ENCODE measurements at regions not wholly inside any gene's neighbourhood (a gene's known extent, or its start where the extent isn't known, plus 50 kb on each side); places are given as distances from the start of the nearest gene placed in this dataset.
A peak's percentile ranks its signal among the peaks of the same experiment; 100 is the strongest.
"Not testable (repeated sequence)": the region's sequence is repeated elsewhere in the genome, so short reads cannot be mapped to it uniquely, and the experiment has no call there.

- POLR2A ChIA-PET: no interaction called here
- ATAC-seq: peak; percentile 84
- peaks cover 15% of the 10 kb centered on the region for H3K4me1 Mint-ChIP-seq (ENCODE audit: low read depth)
Measured at GRCh38 chr15:77944002-77944867, 133.3 kb downstream of the TBC1D2B start.

GRCh38 chr15:77942611-77943211 lies 134.8 kb downstream of the TBC1D2B start:
- peaks cover 5% of the 10 kb centered on the region for H3K27me3 Mint-ChIP-seq (ENCODE audit: low read depth)
- no peaks in the 10 kb centered on the region for H3K36me3 Mint-ChIP-seq (ENCODE audit: low read depth)
- DNase-seq: no peak
- ATAC-seq: no peak
- ChIA-PET POLR2A (no interaction called here), CTCF (no interaction called here)
- peaks cover 15% of the 10 kb centered on the region for H3K4me1 Mint-ChIP-seq (ENCODE audit: low read depth)
- H3K4me3 Mint-ChIP-seq: no peak overlapping the region
- peak overlapping the region; percentile 64 for H3K27ac Mint-ChIP-seq
- no peaks in the 10 kb centered on the region for H3K9me3 Mint-ChIP-seq (ENCODE audit: insufficient read depth)

More at GRCh38 chr15:77944002-77944867, 133.3 kb downstream of the TBC1D2B start:
- no peak overlapping the region for H3K27ac Mint-ChIP-seq
- DNase-seq: peak; percentile 64
- CTCF ChIA-PET: interaction anchor here (1.0 to 1.4 kb wide), 3 partner anchors 34 to 252 kb away, joined by 3 to 6 read pairs (median 4); no protein-coding TSS in a partner anchor
- peak overlapping the region; percentile 68 for H3K4me3 Mint-ChIP-seq
- H3K9me3 Mint-ChIP-seq (ENCODE audit: insufficient read depth): no peaks in the 10 kb centered on the region
- peaks cover 5% of the 10 kb centered on the region for H3K27me3 Mint-ChIP-seq (ENCODE audit: low read depth)
- H3K36me3 Mint-ChIP-seq (ENCODE audit: low read depth): no peaks in the 10 kb centered on the region

GRCh38 chr15:77941090-77941827 lies 136.3 kb downstream of the TBC1D2B start:
- H3K4me3 Mint-ChIP-seq; H3K27ac Mint-ChIP-seq; H3K9me3 Mint-ChIP-seq (ENCODE audit: insufficient read depth); H3K36me3 Mint-ChIP-seq (ENCODE audit: low read depth); ATAC-seq; POLR2A ChIA-PET; CTCF ChIA-PET; DNase-seq; H3K27me3 Mint-ChIP-seq (ENCODE audit: low read depth): not testable (repeated sequence)
- H3K4me1 Mint-ChIP-seq (ENCODE audit: low read depth): peaks cover 15% of the 10 kb centered on the region

GRCh38 chr15:77940381-77940947 lies 137.0 kb downstream of the TBC1D2B start:
- Mint-ChIP-seq H3K27me3 (ENCODE audit: low read depth) (peaks cover 5% of the 10 kb centered on the region), H3K27ac (no peak overlapping the region), H3K4me1 (ENCODE audit: low read depth) (peaks cover 15% of the 10 kb centered on the region), H3K36me3 (ENCODE audit: low read depth) (no peaks in the 10 kb centered on the region), H3K4me3 (no peak overlapping the region), H3K9me3 (ENCODE audit: insufficient read depth) (no peaks in the 10 kb centered on the region)
- CTCF ChIA-PET: no interaction called here
- POLR2A ChIA-PET: no interaction called here
- DNase-seq (no peak), ATAC-seq (no peak)

- ChIA-PET POLR2A (no interaction called here), CTCF (no interaction called here)
- peaks cover 11% of the 10 kb centered on the region for H3K4me1 Mint-ChIP-seq (ENCODE audit: low read depth)
- no peak overlapping the region for H3K27ac Mint-ChIP-seq
- no peaks in the 10 kb centered on the region for H3K9me3 Mint-ChIP-seq (ENCODE audit: insufficient read depth)
- DNase-seq: no peak
- no peaks in the 10 kb centered on the region for H3K36me3 Mint-ChIP-seq (ENCODE audit: low read depth)
- no peak for ATAC-seq
- no peak overlapping the region for H3K4me3 Mint-ChIP-seq
- H3K27me3 Mint-ChIP-seq (ENCODE audit: low read depth): peaks cover 3% of the 10 kb centered on the region
Measured at GRCh38 chr15:77939851-77940250, 137.7 kb downstream of the TBC1D2B start.

- H3K4me3 Mint-ChIP-seq; ATAC-seq; H3K27me3 Mint-ChIP-seq (ENCODE audit: low read depth); H3K27ac Mint-ChIP-seq; H3K36me3 Mint-ChIP-seq (ENCODE audit: low read depth); CTCF ChIA-PET; POLR2A ChIA-PET; DNase-seq; H3K9me3 Mint-ChIP-seq (ENCODE audit: insufficient read depth); H3K4me1 Mint-ChIP-seq (ENCODE audit: low read depth): not testable (repeated sequence)
Measured at GRCh38 chr15:77939026-77939425, 138.5 kb downstream of the TBC1D2B start.

GRCh38 chr15:77938546-77938945 lies 139.0 kb downstream of the TBC1D2B start:
- ATAC-seq: not testable (repeated sequence)

GRCh38 chr15:77936567-77936966 lies 140.9 kb downstream of the TBC1D2B start:
- ATAC-seq: not testable (repeated sequence)

More at GRCh38 chr15:77938546-77938945, 139.0 kb downstream of the TBC1D2B start:
- H3K4me1 Mint-ChIP-seq (ENCODE audit: low read depth); H3K36me3 Mint-ChIP-seq (ENCODE audit: low read depth); DNase-seq; H3K9me3 Mint-ChIP-seq (ENCODE audit: insufficient read depth); H3K4me3 Mint-ChIP-seq; H3K27me3 Mint-ChIP-seq (ENCODE audit: low read depth); POLR2A ChIA-PET; CTCF ChIA-PET; H3K27ac Mint-ChIP-seq: not testable (repeated sequence)

GRCh38 chr15:77934516-77934915 lies 143.0 kb downstream of the TBC1D2B start:
- DNase-seq; H3K36me3 Mint-ChIP-seq (ENCODE audit: low read depth); H3K4me3 Mint-ChIP-seq; CTCF ChIA-PET; H3K27ac Mint-ChIP-seq; H3K4me1 Mint-ChIP-seq (ENCODE audit: low read depth); H3K27me3 Mint-ChIP-seq (ENCODE audit: low read depth); H3K9me3 Mint-ChIP-seq (ENCODE audit: insufficient read depth); ATAC-seq; POLR2A ChIA-PET: not testable (repeated sequence)

More at GRCh38 chr15:77936567-77936966, 140.9 kb downstream of the TBC1D2B start:
- H3K9me3 Mint-ChIP-seq (ENCODE audit: insufficient read depth); H3K27me3 Mint-ChIP-seq (ENCODE audit: low read depth); H3K27ac Mint-ChIP-seq; DNase-seq; H3K4me3 Mint-ChIP-seq; CTCF ChIA-PET; H3K36me3 Mint-ChIP-seq (ENCODE audit: low read depth); POLR2A ChIA-PET; H3K4me1 Mint-ChIP-seq (ENCODE audit: low read depth): not testable (repeated sequence)

- CTCF ChIA-PET; ATAC-seq; DNase-seq; H3K27ac Mint-ChIP-seq; H3K27me3 Mint-ChIP-seq (ENCODE audit: low read depth); H3K9me3 Mint-ChIP-seq (ENCODE audit: insufficient read depth); H3K4me1 Mint-ChIP-seq (ENCODE audit: low read depth); H3K4me3 Mint-ChIP-seq; H3K36me3 Mint-ChIP-seq (ENCODE audit: low read depth): not testable (repeated sequence)
- POLR2A ChIA-PET: interaction anchor here (0.6 kb wide), 1 partner anchor 20 kb away, joined by 3 read pairs; no protein-coding TSS in a partner anchor
Measured at GRCh38 chr15:77930907-77931306, 146.6 kb downstream of the TBC1D2B start.

- DNase-seq; H3K36me3 Mint-ChIP-seq (ENCODE audit: low read depth); H3K27me3 Mint-ChIP-seq (ENCODE audit: low read depth); ATAC-seq; H3K27ac Mint-ChIP-seq; H3K9me3 Mint-ChIP-seq (ENCODE audit: insufficient read depth); H3K4me3 Mint-ChIP-seq; H3K4me1 Mint-ChIP-seq (ENCODE audit: low read depth); CTCF ChIA-PET: not testable (repeated sequence)
- POLR2A ChIA-PET: interaction anchor here (0.6 kb wide), 1 partner anchor 20 kb away, joined by 3 read pairs; no protein-coding TSS in a partner anchor
Measured at GRCh38 chr15:77930490-77930889, 147.0 kb downstream of the TBC1D2B start.

- DNase-seq; H3K4me1 Mint-ChIP-seq (ENCODE audit: low read depth); H3K27ac Mint-ChIP-seq; H3K4me3 Mint-ChIP-seq; H3K36me3 Mint-ChIP-seq (ENCODE audit: low read depth); H3K27me3 Mint-ChIP-seq (ENCODE audit: low read depth); POLR2A ChIA-PET; H3K9me3 Mint-ChIP-seq (ENCODE audit: insufficient read depth); ATAC-seq; CTCF ChIA-PET: not testable (repeated sequence)
Measured at GRCh38 chr15:77926789-77927188, 150.7 kb downstream of the TBC1D2B start.

All from activated CD8-positive, alpha-beta T cell treated with anti-CD3 and anti-CD28 coated beads, Interleukin-2, amount 10 ng/mL, durations not matched to agents 7 days and 5 days (primary cell).